Stromal cell of bone marrow (primary cell): ENCODE measurements at regions not wholly inside any gene's neighbourhood (a gene's known extent, or its start where the extent isn't known, plus 50 kb on each side); places are given as distances from the start of the nearest gene placed in this dataset.

Experiments
- DNase-seq: peaks from one replicate; pipeline ENCODE4 v3.0.0-alpha.2; 2012; ENCODE audit warnings: low read depth

GRCh38 chr1:14039582-14040430 is 339.8 kb downstream of the PRDM2 start:
- DNase-seq: no peak

DNA sequence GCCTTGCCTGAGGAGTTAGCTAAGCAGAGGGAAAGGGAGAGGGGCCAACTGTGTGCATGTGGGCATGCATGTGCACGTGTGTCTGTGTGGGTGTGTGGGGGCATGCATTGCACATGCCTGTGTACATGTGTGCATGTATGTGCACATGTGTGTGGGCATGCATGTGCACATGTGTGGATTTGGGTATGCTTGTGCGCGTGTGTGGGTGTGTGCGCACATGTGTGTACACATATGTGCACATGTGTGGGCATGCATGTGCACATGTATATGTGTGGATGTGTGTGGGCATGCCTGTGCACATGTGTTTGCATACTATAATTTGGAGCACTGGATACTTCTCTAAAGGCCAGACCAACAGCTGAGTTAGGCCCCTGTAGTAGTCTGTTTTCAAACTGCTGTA is 350.0 kb downstream of the PRDM2 start:
- DNase-seq: no peak

DNA sequence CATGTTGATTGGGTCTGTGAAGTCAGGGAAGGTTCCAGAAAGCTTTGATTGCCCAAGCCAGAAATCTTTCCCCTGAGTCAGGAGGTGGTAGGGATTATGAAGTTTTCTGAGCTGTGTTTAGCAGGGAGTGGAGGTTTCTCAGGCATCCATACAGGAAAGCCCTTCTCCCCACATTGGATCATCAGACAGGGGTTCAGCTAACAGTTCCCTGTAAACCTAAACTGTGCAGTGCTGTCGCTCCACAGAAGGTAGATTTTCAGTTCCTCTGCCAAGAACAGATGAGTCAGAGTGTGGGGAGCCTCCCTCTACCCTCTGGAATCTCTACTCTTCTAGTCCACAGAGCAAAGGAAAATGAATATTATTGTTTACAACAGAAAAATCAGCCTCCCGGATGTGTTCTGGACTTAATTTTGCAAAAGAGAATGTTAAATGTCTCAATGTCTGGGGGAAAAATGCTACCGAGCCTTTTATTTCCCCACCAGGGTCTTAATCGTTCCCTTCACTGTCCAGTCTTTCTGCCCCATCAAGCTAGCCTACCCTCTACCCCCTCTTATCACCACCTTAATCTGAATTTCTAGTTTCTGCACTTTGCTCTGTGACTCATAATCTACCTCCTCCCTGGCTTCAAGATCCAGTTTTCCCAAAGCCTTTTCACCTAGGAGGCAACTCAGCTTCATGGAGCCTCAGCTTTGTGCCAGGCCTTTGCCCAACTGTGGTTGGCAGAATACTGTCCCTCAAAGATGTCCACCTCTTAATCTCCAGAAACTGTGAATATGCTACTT is 355.6 kb downstream of the PRDM2 start:
- peak; percentile 0 for DNase-seq

DNA sequence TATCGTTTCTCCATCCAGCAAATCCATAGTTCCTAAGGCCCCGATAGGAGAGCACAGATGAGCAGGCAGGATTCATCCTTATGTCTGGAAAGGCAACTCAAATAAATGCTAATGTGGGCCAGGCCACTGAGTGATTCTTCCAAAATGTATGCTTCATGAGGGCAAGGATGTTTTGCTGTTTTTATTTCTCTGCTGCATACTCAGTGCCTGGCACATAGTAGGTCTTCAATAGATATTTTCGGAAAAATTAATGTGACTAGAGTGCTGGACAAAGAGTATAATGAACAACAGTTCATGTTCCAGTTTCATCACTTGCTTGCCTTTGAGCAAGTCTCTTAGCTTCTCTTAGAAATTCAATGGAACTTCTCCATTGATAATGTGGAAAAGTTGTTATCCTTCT is 357.7 kb downstream of the PRDM2 start:
- no peak for DNase-seq

DNA sequence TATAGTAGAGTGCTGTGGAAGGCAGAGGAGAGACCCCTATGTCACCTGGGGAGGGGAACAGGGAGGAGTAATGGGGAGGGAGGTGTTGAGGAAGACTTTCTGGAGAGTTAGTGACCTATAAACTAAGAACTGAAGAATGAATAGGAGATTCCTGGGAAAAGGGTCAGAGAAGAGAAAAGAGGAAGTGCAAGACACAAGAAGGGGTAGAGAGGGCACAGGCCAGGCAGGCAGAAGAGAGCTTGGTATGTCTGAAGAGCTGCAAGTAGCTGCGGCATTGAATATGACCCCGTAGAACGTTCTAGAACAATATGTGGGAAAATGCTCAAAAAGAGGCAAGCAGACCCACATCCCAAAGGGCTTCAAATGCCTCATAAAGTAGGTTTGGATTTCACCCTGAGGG is 361.2 kb downstream of the PRDM2 start:
- DNase-seq: no peak

DNA sequence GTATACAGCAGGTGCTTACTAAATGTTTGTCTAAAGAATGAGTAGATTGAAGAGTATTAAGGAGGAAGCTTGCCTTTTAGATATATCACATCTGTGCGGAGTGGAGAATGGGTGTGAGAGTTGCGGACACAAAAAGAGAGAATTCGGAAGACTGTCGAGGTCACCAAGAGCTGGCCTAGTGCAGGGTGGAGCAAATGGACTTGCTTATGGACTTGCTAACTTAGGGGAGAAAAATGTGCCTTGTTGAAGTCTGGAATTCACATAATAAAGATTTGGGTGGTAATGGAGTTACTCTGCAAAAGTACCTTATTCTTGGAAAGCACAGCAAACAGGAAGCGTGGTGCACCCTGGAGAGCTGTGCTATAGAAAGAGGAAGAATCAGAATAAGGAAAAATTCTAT is 361.7 kb downstream of the PRDM2 start:
- no peak for DNase-seq

DNA sequence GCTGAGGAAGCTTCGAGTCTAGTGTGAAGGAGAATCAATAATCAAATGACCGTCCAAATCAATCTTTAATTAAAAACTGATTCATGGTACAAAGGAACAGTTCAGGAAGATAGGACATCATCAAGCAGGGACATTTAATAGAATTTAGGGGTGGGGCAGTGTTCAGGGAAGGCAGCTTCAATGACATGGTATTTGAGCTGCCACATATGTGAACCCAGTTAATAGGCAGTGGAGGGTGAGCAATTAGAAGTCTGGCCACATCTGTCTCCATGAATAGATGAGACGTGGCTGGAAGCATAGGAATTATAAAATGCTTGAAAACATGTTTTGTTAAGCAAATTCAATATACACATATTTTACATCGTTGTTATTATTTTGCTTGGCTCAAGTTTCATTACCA is 362.7 kb downstream of the PRDM2 start:
- DNase-seq: no peak

DNA sequence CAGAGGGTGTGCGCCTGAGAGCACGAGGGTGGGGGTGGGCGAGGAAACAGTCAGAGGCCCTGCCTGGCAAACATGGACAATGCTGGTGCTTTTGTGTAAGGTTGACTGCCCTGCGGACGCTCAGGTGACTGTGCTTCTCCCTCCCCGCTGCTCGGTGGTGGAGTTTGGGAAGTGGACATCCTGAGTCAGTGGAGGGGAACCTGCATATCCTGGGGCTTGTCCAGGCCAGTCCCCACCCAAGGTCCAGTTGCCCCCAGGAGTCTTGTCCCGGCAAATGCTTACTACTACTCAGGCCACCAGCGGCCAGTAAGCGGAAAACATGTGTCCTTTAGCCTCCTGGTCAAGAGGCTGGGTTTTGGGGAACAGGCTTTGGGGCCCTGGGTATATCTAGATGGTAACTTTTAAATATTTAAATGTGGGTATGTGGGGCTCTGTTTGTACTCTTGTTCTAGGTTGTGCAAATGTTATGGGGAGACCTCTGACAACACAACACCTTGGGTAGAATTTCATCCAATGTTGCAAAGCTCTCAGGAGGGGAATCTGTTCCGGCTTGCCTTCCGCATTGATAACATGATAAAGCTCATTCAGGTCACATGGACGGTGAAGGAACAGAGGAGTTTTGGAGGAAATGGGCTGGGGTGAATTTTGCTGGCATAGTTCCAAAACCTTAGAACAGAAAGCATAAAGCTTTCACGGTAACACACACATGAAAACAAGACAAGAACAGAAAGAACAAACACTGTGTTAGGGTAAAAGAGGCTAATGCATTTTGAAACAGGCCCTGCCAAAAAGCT is 364.9 kb downstream of the PRDM2 start:
- no peak for DNase-seq

DNA sequence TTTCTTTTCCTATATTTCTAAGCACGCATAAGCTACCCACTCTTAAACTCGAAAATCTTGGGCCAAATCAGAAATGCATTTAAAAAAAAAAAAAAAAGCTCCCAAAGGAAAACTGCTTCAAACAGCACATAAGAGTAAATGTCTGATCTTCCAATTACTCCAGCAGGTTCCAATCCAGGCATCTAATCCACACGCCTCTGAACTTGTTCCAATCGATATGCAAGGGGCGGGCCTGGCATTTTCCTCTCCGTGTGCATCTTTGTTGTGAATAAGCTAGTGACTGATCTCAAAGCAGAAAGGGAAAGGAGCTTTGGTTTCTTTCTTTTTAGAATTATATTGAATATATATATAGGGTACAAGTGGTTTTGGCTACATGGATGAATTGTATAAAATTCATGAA is 365.5 kb downstream of the PRDM2 start:
- no peak for DNase-seq

DNA sequence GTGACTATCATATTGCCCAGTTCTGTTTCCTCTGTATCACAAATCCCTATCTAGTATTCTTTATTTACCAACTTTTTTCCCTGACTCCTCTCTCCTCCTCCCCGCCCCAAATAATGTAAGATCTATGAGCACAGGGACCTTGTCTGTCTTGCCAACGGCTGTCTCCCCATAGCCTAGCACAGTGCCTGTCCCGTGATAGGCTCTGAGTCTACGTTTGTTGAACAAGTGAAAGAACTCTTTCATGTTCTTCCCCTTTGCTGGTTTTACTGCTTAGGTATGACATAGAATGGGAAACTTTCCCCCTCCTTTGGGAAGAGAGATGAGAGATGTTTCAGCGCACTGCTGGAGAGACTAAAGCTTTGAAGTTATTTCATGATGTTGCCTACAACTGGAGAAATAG is 367.0 kb downstream of the PRDM2 start:
- DNase-seq: no peak

DNA sequence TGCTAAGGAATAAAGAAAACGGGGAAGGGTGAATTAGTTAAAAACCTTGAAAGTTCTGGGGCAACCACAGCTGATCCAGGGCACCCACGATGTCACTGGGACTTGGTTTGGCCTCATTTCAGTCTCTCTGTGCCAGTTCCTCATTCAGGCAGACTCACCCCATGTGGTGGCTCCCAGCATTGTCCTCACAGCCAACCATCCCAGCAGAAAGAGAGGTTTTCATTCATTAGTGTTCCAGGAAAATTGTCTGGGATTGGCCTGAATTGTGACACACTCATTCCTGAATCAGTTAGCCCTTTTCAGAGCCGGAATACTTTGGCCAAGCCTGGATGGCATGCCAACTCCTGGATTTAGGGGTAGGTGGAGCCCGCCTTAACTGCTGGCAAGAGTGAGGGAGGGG is 367.7 kb downstream of the PRDM2 start:
- no peak for DNase-seq

DNA sequence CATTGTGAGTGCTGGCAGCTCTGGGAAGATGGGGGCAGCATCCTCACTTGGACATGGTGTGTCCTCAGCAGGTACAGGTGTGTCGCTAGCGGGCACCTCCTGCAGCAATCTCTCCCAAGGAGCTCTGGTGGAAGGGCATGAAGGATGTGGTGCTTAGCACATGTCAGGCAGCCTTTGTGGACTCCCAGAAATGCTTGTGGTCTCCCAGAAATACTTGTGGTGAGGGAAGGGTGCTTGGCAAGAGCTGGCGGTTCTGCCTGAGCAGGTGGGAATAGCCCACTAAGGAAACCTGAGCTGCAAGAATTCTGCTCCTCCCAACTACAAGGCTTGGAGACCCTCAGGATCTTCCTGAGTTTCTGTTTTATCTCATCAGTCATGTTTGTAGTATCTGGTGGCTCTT is 371.6 kb downstream of the PRDM2 start:
- DNase-seq: no peak

GRCh38 chr1:14080653-14081052 is 380.7 kb downstream of the PRDM2 start:
- DNase-seq: no peak

GRCh38 chr1:14082331-14082730 is 382.3 kb downstream of the PRDM2 start:
- peak; percentile 3 for DNase-seq

- no peak for DNase-seq
These were observed 383.3 kb downstream of the PRDM2 start for GRCh38 chr1:14083277-14083676.

- DNase-seq: no peak
These were observed 383.7 kb downstream of the PRDM2 start for GRCh38 chr1:14083706-14084105.

GRCh38 chr1:14090062-14090461 is 390.1 kb downstream of the PRDM2 start:
- DNase-seq: no peak

- no peak for DNase-seq
These were observed 390.5 kb downstream of the PRDM2 start for GRCh38 chr1:14090531-14090930.

- DNase-seq: no peak
These were observed 394.8 kb downstream of the PRDM2 start for GRCh38 chr1:14094611-14095400.

GRCh38 chr1:14098294-14098913 is 398.4 kb downstream of the PRDM2 start:
- no peak for DNase-seq

DNA sequence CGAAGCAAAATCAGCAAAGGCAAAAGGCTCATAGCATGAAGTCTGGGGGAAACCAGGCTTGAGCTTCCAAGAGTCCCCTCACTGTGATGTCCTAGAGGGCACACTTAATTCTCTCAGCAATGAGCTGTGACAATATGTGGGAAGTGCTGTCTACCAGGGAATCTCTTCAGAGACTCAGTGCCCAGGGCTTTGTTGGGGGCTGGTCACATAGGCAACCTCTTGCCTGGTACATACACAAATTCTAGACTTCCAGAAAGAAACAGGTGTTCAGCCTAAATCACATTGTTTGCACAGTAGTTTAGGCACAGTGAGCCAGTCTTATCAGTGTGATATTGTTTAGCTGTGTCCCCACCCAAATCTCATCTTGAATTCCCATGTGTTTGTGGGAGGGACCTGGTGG is 400.5 kb downstream of the PRDM2 start:
- no peak for DNase-seq
